ENCODE measurements at regions not wholly inside any gene's neighbourhood (a gene's known extent, or its start where the extent isn't known, plus 50 kb on each side); places are given as distances from the start of the nearest gene placed in this dataset.

DNA sequence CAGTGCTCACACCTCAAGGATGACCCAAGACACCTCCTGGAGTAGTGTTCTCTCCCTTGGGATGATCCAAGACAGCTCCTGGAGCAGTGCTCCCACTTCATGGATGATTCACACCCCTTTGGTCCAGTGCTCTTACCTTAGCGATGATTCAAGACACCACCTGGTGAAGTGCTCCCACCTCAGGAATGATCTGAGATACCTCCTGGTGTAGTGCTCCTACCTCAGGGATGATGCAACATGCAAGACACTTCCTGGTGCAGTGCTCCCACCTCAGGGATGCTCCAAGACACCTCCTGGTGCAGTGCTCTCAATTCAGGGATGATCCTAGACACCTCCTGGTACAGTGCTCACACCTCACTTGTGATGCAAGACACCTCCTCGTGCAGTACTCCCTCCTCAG lies 123.1 kb downstream of the ASB1 start:
- TF ChIP-seq REST (IDR thresholded peaks at IDR 0.05) (no peak), CTCF (IDR thresholded peaks at IDR 0.05; ENCODE audit: low read depth, low read length, missing input control) (no peak), MAX (IDR thresholded peaks at IDR 0.05) (no peak), RXRA (IDR thresholded peaks at IDR 0.05) (no peak), SP1 (IDR thresholded peaks at IDR 0.05) (no peak), GABPA (IDR thresholded peaks at IDR 0.05 in 1 of 2, conservative IDR thresholded peaks at IDR 0.05 in 1 of 2) (no peak), YY1 (IDR thresholded peaks at IDR 0.05) (no peak), JUND (IDR thresholded peaks at IDR 0.05) (no peak)
- TF ChIP-seq, protein P1, sequence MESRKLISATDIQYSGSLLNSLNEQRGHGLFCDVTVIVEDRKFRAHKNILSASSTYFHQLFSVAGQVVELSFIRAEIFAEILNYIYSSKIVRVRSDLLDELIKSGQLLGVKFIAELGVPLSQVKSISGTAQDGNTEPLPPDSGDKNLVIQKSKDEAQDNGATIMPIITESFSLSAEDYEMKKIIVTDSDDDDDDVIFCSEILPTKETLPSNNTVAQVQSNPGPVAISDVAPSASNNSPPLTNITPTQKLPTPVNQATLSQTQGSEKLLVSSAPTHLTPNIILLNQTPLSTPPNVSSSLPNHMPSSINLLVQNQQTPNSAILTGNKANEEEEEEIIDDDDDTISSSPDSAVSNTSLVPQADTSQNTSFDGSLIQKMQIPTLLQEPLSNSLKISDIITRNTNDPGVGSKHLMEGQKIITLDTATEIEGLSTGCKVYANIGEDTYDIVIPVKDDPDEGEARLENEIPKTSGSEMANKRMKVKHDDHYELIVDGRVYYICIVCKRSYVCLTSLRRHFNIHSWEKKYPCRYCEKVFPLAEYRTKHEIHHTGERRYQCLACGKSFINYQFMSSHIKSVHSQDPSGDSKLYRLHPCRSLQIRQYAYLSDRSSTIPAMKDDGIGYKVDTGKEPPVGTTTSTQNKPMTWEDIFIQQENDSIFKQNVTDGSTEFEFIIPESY (IDR thresholded peaks at IDR 0.05), result no peak
